PC-9 (cell line): ENCODE measurements at regions not wholly inside any gene's neighbourhood (a gene's known extent, or its start where the extent isn't known, plus 50 kb on each side); places are given as distances from the start of the nearest gene placed in this dataset.

ENCODE experiments used
- EZH2 ChIP-seq: fragments of 200-600 bp; sonication (generic); IDR thresholded peaks from 2 replicates; pipeline ENCODE4 v1.8.0; 2017; ENCODE audit warnings: antibody characterized with exemption, low read depth
- TF ChIP-seq, protein P1 (sequence below): fragments of 200-600 bp; sonication (generic); conservative IDR thresholded peaks from 2 replicates; pipeline ENCODE4 v1.6.1; 2017; ENCODE audit warnings: mixed run types, antibody characterized with exemption, mild to moderate bottlenecking, moderate library complexity

DNA sequence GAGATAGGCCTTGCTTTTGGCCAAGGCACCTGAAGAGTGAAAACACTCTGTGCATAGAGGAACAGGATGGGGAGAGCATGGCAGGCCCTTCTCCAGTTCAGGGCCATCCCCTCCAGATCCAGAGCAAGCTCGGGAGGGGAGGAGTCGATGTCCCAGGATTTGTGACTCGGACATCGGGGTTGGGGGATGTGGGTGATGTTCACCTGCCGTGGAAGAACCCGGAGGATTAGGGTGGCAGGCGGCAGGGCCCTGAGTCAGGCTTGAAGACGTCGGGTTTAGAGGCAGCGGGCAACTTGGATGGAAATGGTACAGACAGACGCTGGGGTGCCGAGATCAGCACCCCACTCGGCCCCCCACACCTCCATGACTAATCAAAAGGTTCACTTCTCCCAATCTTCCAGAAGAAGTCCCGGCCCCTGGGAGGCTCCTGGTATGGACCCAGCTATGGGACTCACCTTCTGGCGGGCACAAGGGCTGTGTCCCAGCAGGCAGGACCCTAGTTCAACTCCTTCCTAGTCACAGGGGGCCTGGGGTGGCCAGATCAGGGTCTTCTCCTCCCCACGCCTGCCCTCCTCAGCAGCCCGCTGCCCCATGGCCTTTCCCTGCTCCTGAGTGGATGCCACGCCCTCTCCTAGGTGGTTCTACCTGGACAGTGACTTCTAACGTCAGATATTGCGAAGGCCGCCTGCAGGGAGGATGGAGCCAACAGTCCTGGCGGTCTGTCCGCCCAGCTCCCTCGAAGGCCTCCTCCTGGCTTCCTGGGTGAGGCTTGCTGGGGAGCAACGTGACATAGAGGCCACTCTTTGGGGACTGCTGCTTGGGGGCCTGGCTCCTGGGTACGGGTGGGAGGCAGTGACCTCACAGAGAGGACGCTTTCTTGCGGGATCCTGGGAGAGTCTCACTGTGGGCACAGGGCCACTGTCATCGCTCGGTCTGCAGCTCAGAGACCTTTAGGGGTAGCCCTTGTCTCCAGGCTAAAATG is 792.5 kb downstream of the BRD1 start:
- TF ChIP-seq, protein P1, sequence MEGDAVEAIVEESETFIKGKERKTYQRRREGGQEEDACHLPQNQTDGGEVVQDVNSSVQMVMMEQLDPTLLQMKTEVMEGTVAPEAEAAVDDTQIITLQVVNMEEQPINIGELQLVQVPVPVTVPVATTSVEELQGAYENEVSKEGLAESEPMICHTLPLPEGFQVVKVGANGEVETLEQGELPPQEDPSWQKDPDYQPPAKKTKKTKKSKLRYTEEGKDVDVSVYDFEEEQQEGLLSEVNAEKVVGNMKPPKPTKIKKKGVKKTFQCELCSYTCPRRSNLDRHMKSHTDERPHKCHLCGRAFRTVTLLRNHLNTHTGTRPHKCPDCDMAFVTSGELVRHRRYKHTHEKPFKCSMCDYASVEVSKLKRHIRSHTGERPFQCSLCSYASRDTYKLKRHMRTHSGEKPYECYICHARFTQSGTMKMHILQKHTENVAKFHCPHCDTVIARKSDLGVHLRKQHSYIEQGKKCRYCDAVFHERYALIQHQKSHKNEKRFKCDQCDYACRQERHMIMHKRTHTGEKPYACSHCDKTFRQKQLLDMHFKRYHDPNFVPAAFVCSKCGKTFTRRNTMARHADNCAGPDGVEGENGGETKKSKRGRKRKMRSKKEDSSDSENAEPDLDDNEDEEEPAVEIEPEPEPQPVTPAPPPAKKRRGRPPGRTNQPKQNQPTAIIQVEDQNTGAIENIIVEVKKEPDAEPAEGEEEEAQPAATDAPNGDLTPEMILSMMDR = no peak
- no peak for TF ChIP-seq EZH2
